OCI-LY7 (cell line): ENCODE measurements at regions not wholly inside any gene's neighbourhood (a gene's known extent, or its start where the extent isn't known, plus 50 kb on each side); places are given as distances from the start of the nearest gene placed in this dataset.

ENCODE experiments used
- BruUV-seq: library from RNA; stranded (reverse); fragments of 400-500 nt; replicated peaks from 2 replicates; lab custom pipeline; 2021; lab: Mats Ljungman, UMichigan
- CTCF ChIA-PET: fragments of 300-600 bp; sonication (Branson Sonifier 250); formaldehyde crosslinking; loops from one replicate; lab custom pipeline; 2022; ENCODE audit warnings: antibody characterized with exemption; ENCODE audit not compliant: unreplicated experiment; lab: Charles Lee
- POLR2A ChIA-PET: fragments of 300-600 bp; sonication (Branson Sonifier 250); formaldehyde crosslinking; loops from one replicate; lab custom pipeline; 2022; ENCODE audit warnings: antibody characterized with exemption; lab: Charles Lee
- DNase-seq: peaks from one replicate; pipeline ENCODE4 v3.0.0-alpha.2; 2015; ENCODE audit warnings: low spot score
- H2AFZ ChIP-seq: fragments of 200-600 bp; sonication (generic), shearing (Covaris generic); 2 replicates; pipeline ENCODE4 v1.6.1; 2014; ENCODE audit warnings: mild to moderate bottlenecking, antibody characterized with exemption, low read length, moderate library complexity
- H3K27ac ChIP-seq: fragments of 200-600 bp; sonication (generic); 2 replicates; pipeline ENCODE4 v1.5.1; 2014; ENCODE audit warnings: mixed run types, low read depth, mild to moderate bottlenecking, moderate library complexity, low read length, inconsistent platforms; ENCODE audit not compliant: poor library complexity, severe bottlenecking
- H3K36me3 ChIP-seq: fragments of 200-600 bp; sonication (generic); 2 replicates; pipeline ENCODE4 v1.6.1; 2014; ENCODE audit warnings: mild to moderate bottlenecking, antibody characterized with exemption, low read length, moderate library complexity, mixed read lengths; ENCODE audit not compliant: insufficient read depth
- H3K4me1 ChIP-seq: fragments of 200-600 bp; sonication (generic); 2 replicates; pipeline ENCODE4 v1.5.1; 2014; ENCODE audit warnings: mild to moderate bottlenecking, low read length; ENCODE audit not compliant: insufficient read depth, poor library complexity, severe bottlenecking
- H3K4me2 ChIP-seq: fragments of 200-600 bp; sonication (generic); 2 replicates; pipeline ENCODE4 v1.6.1; 2014; ENCODE audit warnings: mild to moderate bottlenecking, low read length
- H3K4me3 ChIP-seq: fragments of 200-600 bp; sonication (generic); 2 replicates; pipeline ENCODE4 v1.5.1; 2014; ENCODE audit warnings: mild to moderate bottlenecking, low read depth, low read length; ENCODE audit not compliant: poor library complexity, severe bottlenecking
- H3K79me2 ChIP-seq: fragments of 200-600 bp; sonication (generic); 2 replicates; pipeline ENCODE4 v1.6.1; 2016; ENCODE audit warnings: low read depth, mild to moderate bottlenecking, low read length, moderate library complexity, mixed read lengths; ENCODE audit not compliant: insufficient read depth
- H3K9me2 ChIP-seq: fragments of 200-600 bp; sonication (generic); 2 replicates; pipeline ENCODE4 v1.6.1; 2016; ENCODE audit warnings: mild to moderate bottlenecking, low read length, mixed read lengths; ENCODE audit not compliant: insufficient read depth
- H3K9me3 ChIP-seq: fragments of 200-600 bp; sonication (generic); 2 replicates; pipeline ENCODE4 v1.6.1; 2014; ENCODE audit warnings: mild to moderate bottlenecking, mixed run types, low read length, mixed read lengths
- H4K20me1 ChIP-seq: fragments of 200-600 bp; sonication (generic); 2 replicates; pipeline ENCODE4 v1.6.1; 2014; ENCODE audit warnings: mild to moderate bottlenecking, antibody characterized with exemption, low read length, moderate library complexity, mixed read lengths; ENCODE audit not compliant: insufficient read depth
- EZH2phosphoT487 ChIP-seq: fragments of 200-600 bp; sonication (generic); IDR thresholded peaks from 2 replicates; pipeline ENCODE4 v1.6.1; 2018; ENCODE audit warnings: low read depth, borderline replicate concordance, mild to moderate bottlenecking, mixed run types, antibody characterized with exemption, low read length, moderate library complexity, mixed read lengths
- intact Hi-C: fragments of 100-400 bp; cut with micrococcal nuclease; formaldehyde crosslinking; loops from one replicate; pipeline ENCODE4 v1.10.0; 2022; ENCODE audit not compliant: unreplicated experiment
- TF ChIP-seq, protein P1 (sequence below): fragments of 200-600 bp; sonication (generic); conservative IDR thresholded peaks from 2 replicates; pipeline ENCODE4 v1.5.1; 2014; ENCODE audit warnings: mild to moderate bottlenecking, antibody characterized with exemption, low read length, moderate library complexity, mixed read lengths

DNA sequence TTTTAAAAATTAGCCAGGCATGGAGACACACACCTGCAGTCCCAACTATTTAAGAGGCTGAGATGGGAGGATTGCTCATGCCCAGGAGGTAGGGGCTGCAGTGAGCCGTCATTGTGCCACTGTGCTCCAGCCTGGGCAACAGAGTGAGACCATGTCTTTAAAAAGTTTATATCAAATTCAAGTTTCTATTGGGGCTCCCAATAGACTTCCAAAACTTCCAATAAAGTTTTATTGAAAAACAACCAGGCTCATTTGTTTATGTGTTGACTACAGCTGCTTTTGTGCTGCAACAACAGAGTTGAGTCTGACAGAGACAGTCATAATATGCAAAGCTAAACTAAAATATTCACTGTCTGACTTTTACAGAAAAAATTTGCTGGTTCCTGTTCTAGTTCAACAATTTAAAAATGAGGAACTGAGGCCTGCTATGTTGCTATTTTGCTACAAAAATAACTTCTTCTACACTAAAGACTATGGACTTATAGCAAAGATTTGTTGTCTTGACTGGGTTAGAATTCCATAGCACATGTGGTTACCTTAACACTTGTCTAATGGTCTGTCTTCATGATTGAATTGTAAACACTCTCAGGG is 63.3 kb upstream of the RELL1 start:
- ChIA-PET POLR2A (interaction anchor here (0.6 to 1.1 kb wide), 4 partner anchors 18 to 205 kb away, joined by 3 read pairs; no protein-coding TSS in a partner anchor), CTCF (no interaction called here)
- Histone ChIP-seq H4K20me1 (no peaks in the 10 kb centered on the region), H3K36me3 (no peaks in the 10 kb centered on the region; the same call in 1 of the 2 replicates), H3K9me3 (no peaks in the 10 kb centered on the region; the same call in 1 of the 2 replicates), H3K4me1 (peaks cover 24% of the 10 kb centered on the region), H2AFZ (peak overlapping the region; percentile 40), H3K4me3 (no peak overlapping the region), H3K9me2 (no peaks in the 10 kb centered on the region), H3K4me2 (peak overlapping the region; percentile 28), H3K79me2 (no peaks in the 10 kb centered on the region), H3K27ac (peak overlapping the region; percentile 27)
- intact Hi-C loops = loop anchor here (2.0 kb wide), 1 partner anchor 63 kb away; the partner anchor contains the start of gene RELL1
- peak; percentile 48 for DNase-seq
- BruUV-seq = no TSS peak
- TF ChIP-seq, protein P1, sequence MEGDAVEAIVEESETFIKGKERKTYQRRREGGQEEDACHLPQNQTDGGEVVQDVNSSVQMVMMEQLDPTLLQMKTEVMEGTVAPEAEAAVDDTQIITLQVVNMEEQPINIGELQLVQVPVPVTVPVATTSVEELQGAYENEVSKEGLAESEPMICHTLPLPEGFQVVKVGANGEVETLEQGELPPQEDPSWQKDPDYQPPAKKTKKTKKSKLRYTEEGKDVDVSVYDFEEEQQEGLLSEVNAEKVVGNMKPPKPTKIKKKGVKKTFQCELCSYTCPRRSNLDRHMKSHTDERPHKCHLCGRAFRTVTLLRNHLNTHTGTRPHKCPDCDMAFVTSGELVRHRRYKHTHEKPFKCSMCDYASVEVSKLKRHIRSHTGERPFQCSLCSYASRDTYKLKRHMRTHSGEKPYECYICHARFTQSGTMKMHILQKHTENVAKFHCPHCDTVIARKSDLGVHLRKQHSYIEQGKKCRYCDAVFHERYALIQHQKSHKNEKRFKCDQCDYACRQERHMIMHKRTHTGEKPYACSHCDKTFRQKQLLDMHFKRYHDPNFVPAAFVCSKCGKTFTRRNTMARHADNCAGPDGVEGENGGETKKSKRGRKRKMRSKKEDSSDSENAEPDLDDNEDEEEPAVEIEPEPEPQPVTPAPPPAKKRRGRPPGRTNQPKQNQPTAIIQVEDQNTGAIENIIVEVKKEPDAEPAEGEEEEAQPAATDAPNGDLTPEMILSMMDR = no peak
- no peak for TF ChIP-seq EZH2phosphoT487

DNA sequence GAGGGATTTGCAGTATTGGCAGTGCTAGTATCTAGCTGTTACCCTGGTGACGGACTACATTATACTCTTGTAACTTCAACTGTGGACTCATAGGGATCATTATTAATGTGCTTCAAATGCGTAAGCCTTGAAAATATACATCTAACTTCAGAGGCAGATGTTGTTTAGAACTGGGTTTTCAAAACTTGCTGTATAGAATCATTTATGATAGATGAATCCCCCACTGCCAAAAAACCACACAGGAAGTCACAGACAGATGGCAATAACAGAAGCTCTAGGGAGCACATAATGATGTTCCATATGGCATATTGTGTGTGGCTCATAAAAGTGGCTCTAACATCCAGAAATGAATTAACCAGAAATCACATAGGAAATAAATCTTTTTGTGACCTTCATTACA is 62.3 kb upstream of the RELL1 start:
- ChIA-PET CTCF (no interaction called here), POLR2A (interaction anchor here (0.6 to 1.1 kb wide), 5 partner anchors 12 to 206 kb away, joined by 3 to 4 read pairs (median 3); no protein-coding TSS in a partner anchor)
- peak overlapping the region; percentile 30 for H3K27ac ChIP-seq

More for the DNA sequence above, 62.3 kb upstream of the RELL1 start:
- Histone ChIP-seq H4K20me1 (no peaks in the 10 kb centered on the region), H3K4me1 (peaks cover 24% of the 10 kb centered on the region), H3K4me2 (peak overlapping the region; percentile 28), H3K9me2 (no peaks in the 10 kb centered on the region), H3K9me3 (no peaks in the 10 kb centered on the region; the same call in 1 of the 2 replicates), H3K79me2 (no peaks in the 10 kb centered on the region), H3K4me3 (no peak overlapping the region), H3K36me3 (no peaks in the 10 kb centered on the region; the same call in 1 of the 2 replicates), H2AFZ (peak overlapping the region; percentile 40; the same call in 1 of the 2 replicates)
- no TSS peak for BruUV-seq
- intact Hi-C loops = loop anchor here (2.0 kb wide), 1 partner anchor 62 kb away; the partner anchor contains the start of gene RELL1
- peak; percentile 49 for DNase-seq
- no peak for TF ChIP-seq EZH2phosphoT487
- TF ChIP-seq, protein P1 = no peak
